Vagina (tissue), 2 donors: ENCODE measurements at regions not wholly inside any gene's neighbourhood (a gene's known extent, or its start where the extent isn't known, plus 50 kb on each side); places are given as distances from the start of the nearest gene placed in this dataset.

ENCODE experiments used
- CTCF ChIP-seq, 3 experiments: fragments of 450-650 bp in 2 of 3; fragments of 200-600 bp in 1 of 3; sonication (generic) in 1 of 3; IDR thresholded peaks; one replicate each; pipeline ENCODE4 v1.5.1; 2017 to 2019; ENCODE audit warnings: antibody characterized with exemption in 3 of 3, mild to moderate bottlenecking in 2 of 3, moderate library complexity in 2 of 3
- POLR2AphosphoS5 ChIP-seq, 2 donors: sonication (generic); formaldehyde crosslinking; IDR thresholded peaks; one replicate each; pipeline ENCODE4 v1.9.0; 2017; ENCODE audit warnings: antibody characterized with exemption in 2 of 2, mild to moderate bottlenecking in 2 of 2, low read depth in 1 of 2; ENCODE audit not compliant: insufficient read depth in 1 of 2

GRCh38 chr15:38150794-38151193 lies 101.8 kb upstream of the SPRED1 start:
- TF ChIP-seq POLR2AphosphoS5 (IDR thresholded peaks at IDR 0.05; ENCODE audit: insufficient read depth in 1 of 2, low read depth in 1 of 2) (no peak), CTCF (IDR thresholded peaks at IDR 0.05) (no peak)
